ENCODE measurements at regions not wholly inside any gene's neighbourhood (a gene's known extent, or its start where the extent isn't known, plus 50 kb on each side); places are given as distances from the start of the nearest gene placed in this dataset.
A peak's percentile ranks its signal among the peaks of the same experiment; 100 is the strongest.
"Not testable (repeated sequence)": the region's sequence is repeated elsewhere in the genome, so short reads cannot be mapped to it uniquely, and the experiment has no call there.

DNA sequence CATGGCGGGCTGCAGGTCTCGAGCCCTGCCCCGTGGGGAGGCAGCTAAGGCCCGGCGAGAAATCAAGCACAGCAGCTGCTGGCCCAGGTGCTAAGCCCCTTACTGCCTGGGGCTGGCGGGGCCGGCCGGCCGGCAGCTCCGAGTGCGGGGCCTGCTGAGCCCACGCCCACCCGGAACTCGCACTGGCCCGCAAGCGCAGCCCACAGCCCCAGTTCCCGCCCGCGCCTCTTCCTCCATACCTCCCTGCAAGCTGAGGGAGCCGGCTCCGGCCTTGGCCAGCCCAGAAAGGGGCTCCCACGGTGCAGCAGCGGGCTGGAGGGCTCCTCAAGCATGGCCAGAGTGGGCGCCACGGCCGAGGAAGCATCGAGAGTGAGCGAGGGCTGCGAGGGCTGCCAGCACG lies 270.5 kb upstream of the ZNF804A start:
- H2AFZ ChIP-seq (ENCODE audit: low read depth, low read length); H3K4me3 ChIP-seq; H3K27me3 ChIP-seq (ENCODE audit: control insufficient read depth in 2 of 2, insufficient read depth in 2 of 2, low read length in 2 of 2); POLR2A ChIA-PET; H3K9ac ChIP-seq (ENCODE audit: insufficient read depth in 1 of 2, low read depth in 2 of 2, low read length in 2 of 2); FAIRE-seq; H3K9me1 ChIP-seq (ENCODE audit: control insufficient read depth, insufficient read depth, low read length); BruUV-seq (replicated peaks); ATAC-seq; intact Hi-C loops (cut with micrococcal nuclease); in situ Hi-C loops (cut with MboI); H3K36me3 ChIP-seq (ENCODE audit: control insufficient read depth, insufficient read depth, low read length); H3K4me2 ChIP-seq (ENCODE audit: insufficient read depth, low read length); H3K4me1 ChIP-seq (replicated peaks in 1 of 2; ENCODE audit: control insufficient read depth in 2 of 2, insufficient read depth in 2 of 2, low read length in 2 of 2); H3K27ac ChIP-seq (ENCODE audit: extremely low read depth, low read depth, low read length); H3K79me2 ChIP-seq (ENCODE audit: control insufficient read depth, insufficient read depth, low read length); CTCF ChIA-PET (ENCODE audit: low intra/inter-chr PET ratio); H4K20me1 ChIP-seq (replicated peaks; ENCODE audit: control insufficient read depth, insufficient read depth, low read length); H3K9me3 ChIP-seq (replicated peaks; ENCODE audit: control insufficient read depth, insufficient read depth, low read depth, low read length): not testable (repeated sequence)
- TF ChIP-seq PCBP1 (IDR thresholded peaks at IDR 0.05; ENCODE audit: low read depth, low read length, poor library complexity, severe bottlenecking) = peak; percentile 43
- peak in 1 of 4 experiments; percentile 4 for DNase-seq (ENCODE audit: extremely low read depth in 1 of 4, low spot score in 3 of 4)
- WGBS (ENCODE audit: insufficient coverage, low coverage, missing lambda C conversion rate) = 14% methylated on average over 10 of the region's 30 CpGs

DNA sequence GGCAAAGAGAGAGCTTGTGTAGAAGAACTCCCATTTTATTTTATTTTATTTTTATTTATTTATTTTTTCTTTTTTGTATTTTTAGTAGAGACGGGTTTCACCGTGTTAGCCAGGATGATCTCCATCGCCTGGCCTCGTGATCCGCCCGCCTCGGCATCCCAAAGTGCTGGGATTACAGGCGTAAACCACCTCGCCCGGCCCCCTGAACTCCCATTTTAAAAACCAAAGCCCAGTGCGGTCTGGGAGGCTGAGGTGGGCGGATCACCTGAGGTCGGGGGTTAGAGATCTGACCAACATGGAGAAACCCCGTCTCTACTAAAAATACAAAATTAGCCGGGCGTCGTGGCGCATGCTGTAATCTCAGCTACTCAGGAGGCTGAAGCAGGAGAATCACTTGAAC lies 267.8 kb upstream of the ZNF804A start:
- H4K20me1 ChIP-seq (replicated peaks; ENCODE audit: control insufficient read depth, insufficient read depth, low read length); CTCF ChIA-PET (ENCODE audit: low intra/inter-chr PET ratio); H3K4me1 ChIP-seq (replicated peaks in 1 of 2; ENCODE audit: control insufficient read depth in 2 of 2, insufficient read depth in 2 of 2, low read length in 2 of 2); H3K27me3 ChIP-seq (ENCODE audit: control insufficient read depth in 2 of 2, insufficient read depth in 2 of 2, low read length in 2 of 2); POLR2A ChIA-PET; H3K9ac ChIP-seq (ENCODE audit: insufficient read depth in 1 of 2, low read depth in 2 of 2, low read length in 2 of 2); H3K36me3 ChIP-seq (ENCODE audit: control insufficient read depth, insufficient read depth, low read length); DNase-seq (ENCODE audit: extremely low read depth in 1 of 4, low spot score in 3 of 4); H2AFZ ChIP-seq (ENCODE audit: low read depth, low read length); H3K4me2 ChIP-seq (ENCODE audit: insufficient read depth, low read length); H3K4me3 ChIP-seq; FAIRE-seq; intact Hi-C loops (cut with micrococcal nuclease); H3K9me1 ChIP-seq (ENCODE audit: control insufficient read depth, insufficient read depth, low read length); ATAC-seq; BruUV-seq (replicated peaks); in situ Hi-C loops (cut with MboI); H3K79me2 ChIP-seq (ENCODE audit: control insufficient read depth, insufficient read depth, low read length); H3K27ac ChIP-seq (ENCODE audit: extremely low read depth, low read depth, low read length); H3K9me3 ChIP-seq (replicated peaks; ENCODE audit: control insufficient read depth, insufficient read depth, low read depth, low read length): not testable (repeated sequence)
- WGBS (ENCODE audit: insufficient coverage, low coverage, missing lambda C conversion rate) = 14% methylated on average over 18 of the region's 18 CpGs
